Neural cell (in vitro differentiated cells): ENCODE measurements at regions not wholly inside any gene's neighbourhood (a gene's known extent, or its start where the extent isn't known, plus 50 kb on each side); places are given as distances from the start of the nearest gene placed in this dataset.

Experiments
- POLR2AphosphoS5 ChIP-seq: IDR thresholded peaks from 2 replicates; pipeline ENCODE4 v1.6.1; 2012
- TF ChIP-seq, protein P1 (sequence below): fragments of 450-650 bp; IDR thresholded peaks from 2 replicates; pipeline ENCODE4 v1.5.1; 2014; ENCODE audit warnings: antibody characterized with exemption, mild to moderate bottlenecking, moderate library complexity; ENCODE audit not compliant: poor library complexity, severe bottlenecking

DNA sequence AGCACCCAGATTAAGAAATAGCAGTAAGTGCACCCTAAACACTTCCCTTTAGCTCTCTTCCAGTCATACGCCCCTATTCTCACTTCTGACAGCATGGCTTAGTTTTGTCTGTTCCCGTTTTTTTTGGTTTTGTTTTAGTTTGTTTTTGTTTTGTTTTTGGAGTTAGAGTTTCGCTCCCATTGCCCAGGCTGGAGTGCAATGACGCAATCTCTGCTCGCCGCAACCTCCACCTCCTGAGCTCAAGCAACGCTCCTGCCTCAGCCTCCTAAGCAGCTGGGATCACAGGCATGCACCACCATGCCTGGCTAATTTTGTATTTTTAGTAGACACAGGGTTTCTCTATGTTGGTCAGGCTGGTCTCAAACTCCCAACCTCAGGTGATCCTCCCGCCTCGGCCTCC lies 2067.7 kb downstream of the SUCLG1 start:
- TF ChIP-seq POLR2AphosphoS5 = no peak
- TF ChIP-seq, protein P1, sequence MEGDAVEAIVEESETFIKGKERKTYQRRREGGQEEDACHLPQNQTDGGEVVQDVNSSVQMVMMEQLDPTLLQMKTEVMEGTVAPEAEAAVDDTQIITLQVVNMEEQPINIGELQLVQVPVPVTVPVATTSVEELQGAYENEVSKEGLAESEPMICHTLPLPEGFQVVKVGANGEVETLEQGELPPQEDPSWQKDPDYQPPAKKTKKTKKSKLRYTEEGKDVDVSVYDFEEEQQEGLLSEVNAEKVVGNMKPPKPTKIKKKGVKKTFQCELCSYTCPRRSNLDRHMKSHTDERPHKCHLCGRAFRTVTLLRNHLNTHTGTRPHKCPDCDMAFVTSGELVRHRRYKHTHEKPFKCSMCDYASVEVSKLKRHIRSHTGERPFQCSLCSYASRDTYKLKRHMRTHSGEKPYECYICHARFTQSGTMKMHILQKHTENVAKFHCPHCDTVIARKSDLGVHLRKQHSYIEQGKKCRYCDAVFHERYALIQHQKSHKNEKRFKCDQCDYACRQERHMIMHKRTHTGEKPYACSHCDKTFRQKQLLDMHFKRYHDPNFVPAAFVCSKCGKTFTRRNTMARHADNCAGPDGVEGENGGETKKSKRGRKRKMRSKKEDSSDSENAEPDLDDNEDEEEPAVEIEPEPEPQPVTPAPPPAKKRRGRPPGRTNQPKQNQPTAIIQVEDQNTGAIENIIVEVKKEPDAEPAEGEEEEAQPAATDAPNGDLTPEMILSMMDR = no peak
